ENCODE measurements at regions not wholly inside any gene's neighbourhood (a gene's known extent, or its start where the extent isn't known, plus 50 kb on each side); places are given as distances from the start of the nearest gene placed in this dataset.

DNA sequence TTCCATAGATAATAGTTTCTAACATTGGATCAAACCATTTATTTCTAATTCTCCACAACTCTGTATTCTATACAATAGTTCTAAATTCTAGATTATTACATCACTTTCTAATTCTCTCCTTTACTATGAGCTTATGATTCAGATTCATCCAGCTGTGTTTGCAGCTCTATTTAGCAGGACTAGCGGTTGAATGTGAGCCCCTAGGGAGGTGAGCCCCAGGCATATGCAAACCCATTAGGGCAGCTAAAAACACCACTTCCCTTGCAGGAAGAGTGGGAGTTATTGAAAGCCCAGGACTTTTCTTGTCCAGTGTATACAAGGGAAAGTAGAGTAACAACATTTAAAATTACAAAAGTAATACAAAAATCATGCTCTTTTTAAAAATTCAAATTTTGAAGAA, 56.9 kb downstream of the KRTAP19-8 start:
- Histone ChIP-seq H3K4me2 (no peak overlapping the region), H4K20me1 (replicated peaks; ENCODE audit: insufficient read depth) (no peaks in the 10 kb centered on the region), H3K27ac (ENCODE audit: low read depth) (no peak overlapping the region), H2AFZ (no peak overlapping the region), H3K36me3 (ENCODE audit: insufficient read depth) (no peaks in the 10 kb centered on the region), H3K4me1 (ENCODE audit: insufficient read depth) (peaks cover 8% of the 10 kb centered on the region; the same call in 1 of the 2 replicates), H3K4me3 (no peak overlapping the region), H3K27me3 (ENCODE audit: insufficient read depth) (no peaks in the 10 kb centered on the region), H3K79me2 (replicated peaks; ENCODE audit: insufficient read depth) (no peaks in the 10 kb centered on the region), H3K9me2 (ENCODE audit: insufficient read depth) (peaks cover 9% of the 10 kb centered on the region), H3F3A (replicated peaks; ENCODE audit: low read depth) (no peaks in the 10 kb centered on the region)
- peaks cover 15% of the 10 kb centered on the region for H3K4me1 Mint-ChIP-seq
- H3K4me3 Mint-ChIP-seq, result no peak overlapping the region
- 0 out of 2 replicates have a peak overlapping the region, but pooled peaks have one; percentile 22 for H3K27ac Mint-ChIP-seq
- peak; percentile 74 for ATAC-seq
- DNase-seq (ENCODE audit: low spot score), result peak; percentile 21
- TF ChIP-seq, protein P1, sequence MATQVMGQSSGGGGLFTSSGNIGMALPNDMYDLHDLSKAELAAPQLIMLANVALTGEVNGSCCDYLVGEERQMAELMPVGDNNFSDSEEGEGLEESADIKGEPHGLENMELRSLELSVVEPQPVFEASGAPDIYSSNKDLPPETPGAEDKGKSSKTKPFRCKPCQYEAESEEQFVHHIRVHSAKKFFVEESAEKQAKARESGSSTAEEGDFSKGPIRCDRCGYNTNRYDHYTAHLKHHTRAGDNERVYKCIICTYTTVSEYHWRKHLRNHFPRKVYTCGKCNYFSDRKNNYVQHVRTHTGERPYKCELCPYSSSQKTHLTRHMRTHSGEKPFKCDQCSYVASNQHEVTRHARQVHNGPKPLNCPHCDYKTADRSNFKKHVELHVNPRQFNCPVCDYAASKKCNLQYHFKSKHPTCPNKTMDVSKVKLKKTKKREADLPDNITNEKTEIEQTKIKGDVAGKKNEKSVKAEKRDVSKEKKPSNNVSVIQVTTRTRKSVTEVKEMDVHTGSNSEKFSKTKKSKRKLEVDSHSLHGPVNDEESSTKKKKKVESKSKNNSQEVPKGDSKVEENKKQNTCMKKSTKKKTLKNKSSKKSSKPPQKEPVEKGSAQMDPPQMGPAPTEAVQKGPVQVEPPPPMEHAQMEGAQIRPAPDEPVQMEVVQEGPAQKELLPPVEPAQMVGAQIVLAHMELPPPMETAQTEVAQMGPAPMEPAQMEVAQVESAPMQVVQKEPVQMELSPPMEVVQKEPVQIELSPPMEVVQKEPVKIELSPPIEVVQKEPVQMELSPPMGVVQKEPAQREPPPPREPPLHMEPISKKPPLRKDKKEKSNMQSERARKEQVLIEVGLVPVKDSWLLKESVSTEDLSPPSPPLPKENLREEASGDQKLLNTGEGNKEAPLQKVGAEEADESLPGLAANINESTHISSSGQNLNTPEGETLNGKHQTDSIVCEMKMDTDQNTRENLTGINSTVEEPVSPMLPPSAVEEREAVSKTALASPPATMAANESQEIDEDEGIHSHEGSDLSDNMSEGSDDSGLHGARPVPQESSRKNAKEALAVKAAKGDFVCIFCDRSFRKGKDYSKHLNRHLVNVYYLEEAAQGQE (IDR thresholded peaks at IDR 0.05; ENCODE audit: unreplicated experiment), result no peak
- TF ChIP-seq, protein P2, sequence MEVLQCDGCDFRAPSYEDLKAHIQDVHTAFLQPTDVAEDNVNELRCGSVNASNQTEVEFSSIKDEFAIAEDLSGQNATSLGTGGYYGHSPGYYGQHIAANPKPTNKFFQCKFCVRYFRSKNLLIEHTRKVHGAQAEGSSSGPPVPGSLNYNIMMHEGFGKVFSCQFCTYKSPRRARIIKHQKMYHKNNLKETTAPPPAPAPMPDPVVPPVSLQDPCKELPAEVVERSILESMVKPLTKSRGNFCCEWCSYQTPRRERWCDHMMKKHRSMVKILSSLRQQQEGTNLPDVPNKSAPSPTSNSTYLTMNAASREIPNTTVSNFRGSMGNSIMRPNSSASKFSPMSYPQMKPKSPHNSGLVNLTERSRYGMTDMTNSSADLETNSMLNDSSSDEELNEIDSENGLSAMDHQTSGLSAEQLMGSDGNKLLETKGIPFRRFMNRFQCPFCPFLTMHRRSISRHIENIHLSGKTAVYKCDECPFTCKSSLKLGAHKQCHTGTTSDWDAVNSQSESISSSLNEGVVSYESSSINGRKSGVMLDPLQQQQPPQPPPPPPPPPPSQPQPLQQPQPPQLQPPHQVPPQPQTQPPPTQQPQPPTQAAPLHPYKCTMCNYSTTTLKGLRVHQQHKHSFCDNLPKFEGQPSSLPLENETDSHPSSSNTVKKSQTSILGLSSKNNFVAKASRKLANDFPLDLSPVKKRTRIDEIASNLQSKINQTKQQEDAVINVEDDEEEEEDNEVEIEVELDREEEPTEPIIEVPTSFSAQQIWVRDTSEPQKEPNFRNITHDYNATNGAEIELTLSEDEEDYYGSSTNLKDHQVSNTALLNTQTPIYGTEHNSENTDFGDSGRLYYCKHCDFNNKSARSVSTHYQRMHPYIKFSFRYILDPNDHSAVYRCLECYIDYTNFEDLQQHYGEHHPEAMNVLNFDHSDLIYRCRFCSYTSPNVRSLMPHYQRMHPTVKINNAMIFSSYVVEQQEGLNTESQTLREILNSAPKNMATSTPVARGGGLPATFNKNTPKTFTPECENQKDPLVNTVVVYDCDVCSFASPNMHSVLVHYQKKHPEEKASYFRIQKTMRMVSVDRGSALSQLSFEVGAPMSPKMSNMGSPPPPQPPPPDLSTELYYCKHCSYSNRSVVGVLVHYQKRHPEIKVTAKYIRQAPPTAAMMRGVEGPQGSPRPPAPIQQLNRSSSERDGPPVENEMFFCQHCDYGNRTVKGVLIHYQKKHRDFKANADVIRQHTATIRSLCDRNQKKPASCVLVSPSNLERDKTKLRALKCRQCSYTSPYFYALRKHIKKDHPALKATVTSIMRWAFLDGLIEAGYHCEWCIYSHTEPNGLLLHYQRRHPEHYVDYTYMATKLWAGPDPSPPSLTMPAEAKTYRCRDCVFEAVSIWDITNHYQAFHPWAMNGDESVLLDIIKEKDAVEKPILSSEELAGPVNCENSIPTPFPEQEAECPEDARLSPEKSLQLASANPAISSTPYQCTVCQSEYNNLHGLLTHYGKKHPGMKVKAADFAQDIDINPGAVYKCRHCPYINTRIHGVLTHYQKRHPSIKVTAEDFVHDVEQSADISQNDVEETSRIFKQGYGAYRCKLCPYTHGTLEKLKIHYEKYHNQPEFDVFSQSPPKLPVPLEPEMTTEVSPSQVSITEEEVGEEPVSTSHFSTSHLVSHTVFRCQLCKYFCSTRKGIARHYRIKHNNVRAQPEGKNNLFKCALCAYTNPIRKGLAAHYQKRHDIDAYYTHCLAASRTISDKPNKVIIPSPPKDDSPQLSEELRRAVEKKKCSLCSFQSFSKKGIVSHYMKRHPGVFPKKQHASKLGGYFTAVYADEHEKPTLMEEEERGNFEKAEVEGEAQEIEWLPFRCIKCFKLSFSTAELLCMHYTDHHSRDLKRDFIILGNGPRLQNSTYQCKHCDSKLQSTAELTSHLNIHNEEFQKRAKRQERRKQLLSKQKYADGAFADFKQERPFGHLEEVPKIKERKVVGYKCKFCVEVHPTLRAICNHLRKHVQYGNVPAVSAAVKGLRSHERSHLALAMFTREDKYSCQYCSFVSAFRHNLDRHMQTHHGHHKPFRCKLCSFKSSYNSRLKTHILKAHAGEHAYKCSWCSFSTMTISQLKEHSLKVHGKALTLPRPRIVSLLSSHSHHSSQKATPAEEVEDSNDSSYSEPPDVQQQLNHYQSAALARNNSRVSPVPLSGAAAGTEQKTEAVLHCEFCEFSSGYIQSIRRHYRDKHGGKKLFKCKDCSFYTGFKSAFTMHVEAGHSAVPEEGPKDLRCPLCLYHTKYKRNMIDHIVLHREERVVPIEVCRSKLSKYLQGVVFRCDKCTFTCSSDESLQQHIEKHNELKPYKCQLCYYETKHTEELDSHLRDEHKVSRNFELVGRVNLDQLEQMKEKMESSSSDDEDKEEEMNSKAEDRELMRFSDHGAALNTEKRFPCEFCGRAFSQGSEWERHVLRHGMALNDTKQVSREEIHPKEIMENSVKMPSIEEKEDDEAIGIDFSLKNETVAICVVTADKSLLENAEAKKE (CRISPR knock-in tag; IDR thresholded peaks at IDR 0.05), result no peak
- TF ChIP-seq ZNF114 (CRISPR knock-in tag; IDR thresholded peaks at IDR 0.05) (no peak), STAT1 (IDR thresholded peaks at IDR 0.05; ENCODE audit: unreplicated experiment) (no peak), POLR2AphosphoS5 (IDR thresholded peaks at IDR 0.05; ENCODE audit: low read depth) (no peak), NANOG (IDR thresholded peaks at IDR 0.05; ENCODE audit: borderline replicate concordance) (no peak), CREB1 (CRISPR knock-in tag; IDR thresholded peaks at IDR 0.05; ENCODE audit: low read depth) (no peak), JUNB (IDR thresholded peaks at IDR 0.05; ENCODE audit: unreplicated experiment) (no peak), ZNF331 (CRISPR knock-in tag; IDR thresholded peaks at IDR 0.05; ENCODE audit: low read depth) (no peak), EZH2phosphoT487 (IDR thresholded peaks at IDR 0.05; ENCODE audit: unreplicated experiment) (no peak), EZH2 (IDR thresholded peaks at IDR 0.05; ENCODE audit: low read depth, unreplicated experiment) (no peak)
- TF ChIP-seq, protein P3, sequence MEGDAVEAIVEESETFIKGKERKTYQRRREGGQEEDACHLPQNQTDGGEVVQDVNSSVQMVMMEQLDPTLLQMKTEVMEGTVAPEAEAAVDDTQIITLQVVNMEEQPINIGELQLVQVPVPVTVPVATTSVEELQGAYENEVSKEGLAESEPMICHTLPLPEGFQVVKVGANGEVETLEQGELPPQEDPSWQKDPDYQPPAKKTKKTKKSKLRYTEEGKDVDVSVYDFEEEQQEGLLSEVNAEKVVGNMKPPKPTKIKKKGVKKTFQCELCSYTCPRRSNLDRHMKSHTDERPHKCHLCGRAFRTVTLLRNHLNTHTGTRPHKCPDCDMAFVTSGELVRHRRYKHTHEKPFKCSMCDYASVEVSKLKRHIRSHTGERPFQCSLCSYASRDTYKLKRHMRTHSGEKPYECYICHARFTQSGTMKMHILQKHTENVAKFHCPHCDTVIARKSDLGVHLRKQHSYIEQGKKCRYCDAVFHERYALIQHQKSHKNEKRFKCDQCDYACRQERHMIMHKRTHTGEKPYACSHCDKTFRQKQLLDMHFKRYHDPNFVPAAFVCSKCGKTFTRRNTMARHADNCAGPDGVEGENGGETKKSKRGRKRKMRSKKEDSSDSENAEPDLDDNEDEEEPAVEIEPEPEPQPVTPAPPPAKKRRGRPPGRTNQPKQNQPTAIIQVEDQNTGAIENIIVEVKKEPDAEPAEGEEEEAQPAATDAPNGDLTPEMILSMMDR (conservative IDR thresholded peaks at IDR 0.05; ENCODE audit: low read depth in 2 of 2), result no peak
- TF ChIP-seq, protein P4, sequence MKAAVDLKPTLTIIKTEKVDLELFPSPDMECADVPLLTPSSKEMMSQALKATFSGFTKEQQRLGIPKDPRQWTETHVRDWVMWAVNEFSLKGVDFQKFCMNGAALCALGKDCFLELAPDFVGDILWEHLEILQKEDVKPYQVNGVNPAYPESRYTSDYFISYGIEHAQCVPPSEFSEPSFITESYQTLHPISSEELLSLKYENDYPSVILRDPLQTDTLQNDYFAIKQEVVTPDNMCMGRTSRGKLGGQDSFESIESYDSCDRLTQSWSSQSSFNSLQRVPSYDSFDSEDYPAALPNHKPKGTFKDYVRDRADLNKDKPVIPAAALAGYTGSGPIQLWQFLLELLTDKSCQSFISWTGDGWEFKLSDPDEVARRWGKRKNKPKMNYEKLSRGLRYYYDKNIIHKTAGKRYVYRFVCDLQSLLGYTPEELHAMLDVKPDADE (IDR thresholded peaks at IDR 0.05), result no peak
- H3K9me3 Mint-ChIP-seq, result no peaks in the 10 kb centered on the region
- peaks cover 4% of the 10 kb centered on the region for H3K27me3 Mint-ChIP-seq (ENCODE audit: insufficient read depth, low read depth, poor library complexity)
- H3K36me3 Mint-ChIP-seq (ENCODE audit: low read depth), result no peaks in the 10 kb centered on the region
